ENCODE measurements at regions not wholly inside any gene's neighbourhood (a gene's known extent, or its start where the extent isn't known, plus 50 kb on each side); places are given as distances from the start of the nearest gene placed in this dataset.

- TF ChIP-seq EZH2 (IDR thresholded peaks at IDR 0.05; ENCODE audit: borderline replicate concordance, low read length) (no peak), CTCF (IDR thresholded peaks at IDR 0.05; ENCODE audit: low read length) (no peak)
Measured at GRCh38 chr4:10856271-10856782, 171.8 kb upstream of the CLNK start.

Measured in OCI-LY1 (cell line).